Caco-2 (cell line): ENCODE measurements at regions not wholly inside any gene's neighbourhood (a gene's known extent, or its start where the extent isn't known, plus 50 kb on each side); places are given as distances from the start of the nearest gene placed in this dataset.

Experiments used
- BruUV-seq: library from RNA; stranded (reverse); fragments of 400-500 nt; replicated peaks from 2 replicates; lab custom pipeline; 2021; lab: Mats Ljungman, UMichigan
- CTCF ChIA-PET: fragments of 300-600 bp; sonication (Branson Sonifier 250); formaldehyde crosslinking; loops from one replicate; lab custom pipeline; 2022; ENCODE audit warnings: antibody characterized with exemption; lab: Charles Lee
- POLR2A ChIA-PET: fragments of 300-600 bp; sonication (Branson Sonifier 250); formaldehyde crosslinking; loops from one replicate; lab custom pipeline; 2022; ENCODE audit warnings: antibody characterized with exemption; lab: Charles Lee
- DNase-seq, 2 experiments: peaks; one replicate each; pipeline versions ENCODE4 v3.0.0 to v3.0.0-alpha.2; 2020 to 2022
- H3K27me3 ChIP-seq: replicated peaks from 2 replicates; pipeline ENCODE4 v1.6.0; 2011; ENCODE audit warnings: low read length; ENCODE audit not compliant: control insufficient read depth, insufficient read depth
- H3K36me3 ChIP-seq: 2 replicates; pipeline ENCODE4 v1.5.1; 2011; ENCODE audit warnings: low read length; ENCODE audit not compliant: control insufficient read depth, insufficient read depth
- H3K4me1 ChIP-seq: fragments of 250-450 bp; sonication (Bioruptor Pico); 2 replicates; pipeline ENCODE4 v1.5.1; 2020; ENCODE audit warnings: mild to moderate bottlenecking
- H3K4me3 ChIP-seq: 2 replicates; pipeline ENCODE4 v1.5.1; 2011; ENCODE audit warnings: low read depth, mild to moderate bottlenecking, control low read depth, low read length
- H3K9me3 ChIP-seq: fragments of 250-450 bp; sonication (Bioruptor Pico); 2 replicates; pipeline ENCODE4 v1.5.1; 2020; ENCODE audit warnings: mild to moderate bottlenecking, moderate library complexity
- H3K27ac Mint-ChIP-seq: one replicate; pipeline ENCODE4 v1.8.0; 2022; ENCODE audit warnings: mixed read lengths; ENCODE audit not compliant: unreplicated experiment
- H3K27me3 Mint-ChIP-seq: one replicate; pipeline ENCODE4 v1.8.0; 2022; ENCODE audit warnings: mixed read lengths; ENCODE audit not compliant: insufficient read depth, unreplicated experiment
- H3K36me3 Mint-ChIP-seq: one replicate; pipeline ENCODE4 v1.8.0; 2022; ENCODE audit warnings: mild to moderate bottlenecking, mixed read lengths; ENCODE audit not compliant: insufficient read depth, unreplicated experiment
- H3K4me1 Mint-ChIP-seq: one replicate; pipeline ENCODE4 v1.8.0; 2022; ENCODE audit warnings: low read depth, mixed read lengths; ENCODE audit not compliant: unreplicated experiment
- H3K4me3 Mint-ChIP-seq: one replicate; pipeline ENCODE4 v1.8.0; 2022; ENCODE audit warnings: mild to moderate bottlenecking, moderate library complexity, mixed read lengths; ENCODE audit not compliant: unreplicated experiment
- H3K9me3 Mint-ChIP-seq: one replicate; pipeline ENCODE4 v1.8.0; 2022; ENCODE audit warnings: mixed read lengths; ENCODE audit not compliant: unreplicated experiment
- CTCF ChIP-seq, 2 experiments: fragments of 200-600 bp in 1 of 2; IDR thresholded peaks; 1 replicate in 1 of 2; 2 replicates in 1 of 2; pipeline versions ENCODE4 v1.5.1 to v1.8.0; 2011 to 2022; ENCODE audit warnings: antibody characterized with exemption in 1 of 2, control low read depth in 1 of 2, inconsistent platforms in 1 of 2, low read depth in 1 of 2, low read length in 1 of 2, mild to moderate bottlenecking in 1 of 2, moderate library complexity in 1 of 2; ENCODE audit not compliant: insufficient read depth in 1 of 2, severe bottlenecking in 1 of 2, unreplicated experiment in 1 of 2
- intact Hi-C: fragments of 100-400 bp; cut with micrococcal nuclease; formaldehyde crosslinking; loops from one replicate; pipeline ENCODE4 v1.10.0; 2022; ENCODE audit not compliant: unreplicated experiment

GRCh38 chr13:33340631-33341030, 55.1 kb upstream of the STARD13 start:
- Histone ChIP-seq H3K4me3 (no peak overlapping the region), H3K36me3 (no peaks in the 10 kb centered on the region), H3K9me3 (no peaks in the 10 kb centered on the region), H3K4me1 (no peaks in the 10 kb centered on the region), H3K27me3 (no peaks in the 10 kb centered on the region)
- Mint-ChIP-seq H3K4me3 (no peak overlapping the region), H3K9me3 (no peaks in the 10 kb centered on the region), H3K4me1 (no peaks in the 10 kb centered on the region), H3K27ac (no peak overlapping the region), H3K27me3 (no peaks in the 10 kb centered on the region), H3K36me3 (no peaks in the 10 kb centered on the region)
- ChIA-PET POLR2A (no interaction called here), CTCF (no interaction called here)
- intact Hi-C loops = no loop called here
- TF ChIP-seq CTCF (IDR thresholded peaks at IDR 0.05; ENCODE audit: insufficient read depth in 1 of 2, low read depth in 1 of 2, low read length in 1 of 2, severe bottlenecking in 1 of 2, unreplicated experiment in 1 of 2) = no peak
- no peak for DNase-seq
- no TSS peak for BruUV-seq

GRCh38 chr13:33341861-33342452, 56.4 kb upstream of the STARD13 start:
- H3K9me3 ChIP-seq = no peaks in the 10 kb centered on the region
- Mint-ChIP-seq H3K4me3 (no peak overlapping the region), H3K4me1 (no peaks in the 10 kb centered on the region), H3K36me3 (no peaks in the 10 kb centered on the region), H3K9me3 (no peaks in the 10 kb centered on the region), H3K27me3 (no peaks in the 10 kb centered on the region), H3K27ac (no peak overlapping the region)
- DNase-seq = no peak
- no peaks in the 10 kb centered on the region for H3K36me3 ChIP-seq
- CTCF ChIA-PET = no interaction called here
- no peak for TF ChIP-seq CTCF (IDR thresholded peaks at IDR 0.05; ENCODE audit: insufficient read depth in 1 of 2, low read depth in 1 of 2, low read length in 1 of 2, severe bottlenecking in 1 of 2, unreplicated experiment in 1 of 2)
- POLR2A ChIA-PET = no interaction called here
- intact Hi-C loops = no loop called here
- no peaks in the 10 kb centered on the region for H3K27me3 ChIP-seq
- no TSS peak for BruUV-seq
- H3K4me3 ChIP-seq = no peak overlapping the region
- no peaks in the 10 kb centered on the region for H3K4me1 ChIP-seq

GRCh38 chr13:33345842-33346241, 60.3 kb upstream of the STARD13 start:
- POLR2A ChIA-PET = no interaction called here

More at GRCh38 chr13:33345842-33346241, 60.3 kb upstream of the STARD13 start:
- H3K36me3 ChIP-seq = no peaks in the 10 kb centered on the region
- intact Hi-C loops = no loop called here
- BruUV-seq = no TSS peak
- Mint-ChIP-seq H3K36me3 (no peaks in the 10 kb centered on the region), H3K27me3 (peaks cover 3% of the 10 kb centered on the region), H3K27ac (no peak overlapping the region), H3K4me3 (no peak overlapping the region), H3K4me1 (peaks cover 4% of the 10 kb centered on the region), H3K9me3 (no peaks in the 10 kb centered on the region)
- no peak for DNase-seq
- peaks cover 3% of the 10 kb centered on the region; the same call in 1 of the 2 replicates for H3K27me3 ChIP-seq
- no peak overlapping the region for H3K4me3 ChIP-seq
- TF ChIP-seq CTCF (IDR thresholded peaks at IDR 0.05; ENCODE audit: insufficient read depth in 1 of 2, low read depth in 1 of 2, low read length in 1 of 2, severe bottlenecking in 1 of 2, unreplicated experiment in 1 of 2) = no peak
- CTCF ChIA-PET = no interaction called here
- no peaks in the 10 kb centered on the region for H3K9me3 ChIP-seq
- H3K4me1 ChIP-seq = 0 out of 2 replicates have a peak, but pooled peaks cover 4% of the 10 kb centered on the region
